Chondrocyte (in vitro differentiated cells): ENCODE measurements at regions not wholly inside any gene's neighbourhood (a gene's known extent, or its start where the extent isn't known, plus 50 kb on each side); places are given as distances from the start of the nearest gene placed in this dataset.

Experiments used
- DNase-seq: peaks from one replicate; pipeline ENCODE4 v3.0.0; 2021; ENCODE audit warnings: mixed read lengths, low spot score
- H3K27ac Mint-ChIP-seq: one replicate; pipeline ENCODE4 v1.8.0; 2021; ENCODE audit warnings: mild to moderate bottlenecking, moderate library complexity, mixed read lengths; ENCODE audit not compliant: unreplicated experiment
- H3K27me3 Mint-ChIP-seq: 2 replicates; pipeline ENCODE4 v1.8.0; 2021; ENCODE audit warnings: low read depth, mixed read lengths
- H3K36me3 Mint-ChIP-seq: 2 replicates; pipeline ENCODE4 v1.8.0; 2021; ENCODE audit warnings: low read depth, mixed read lengths
- H3K4me1 Mint-ChIP-seq: 2 replicates; pipeline ENCODE4 v1.8.0; 2021; ENCODE audit warnings: low read depth, mild to moderate bottlenecking, mixed read lengths
- H3K4me3 Mint-ChIP-seq: one replicate; pipeline ENCODE4 v1.8.0; 2021; ENCODE audit warnings: mild to moderate bottlenecking, moderate library complexity, mixed read lengths; ENCODE audit not compliant: unreplicated experiment
- H3K9me3 Mint-ChIP-seq: 2 replicates; pipeline ENCODE4 v1.8.0; 2021; ENCODE audit warnings: low read depth, mixed read lengths
- CTCF ChIP-seq: fragments of 200-600 bp; sonication (generic); IDR thresholded peaks from 2 replicates; pipeline ENCODE4 v1.5.0; 2021; ENCODE audit warnings: antibody characterized with exemption, mild to moderate bottlenecking, moderate library complexity

- Mint-ChIP-seq H3K27ac (no peak overlapping the region), H3K4me1 (no peaks in the 10 kb centered on the region), H3K4me3 (no peak overlapping the region), H3K36me3 (no peaks in the 10 kb centered on the region), H3K9me3 (no peaks in the 10 kb centered on the region), H3K27me3 (peaks cover 29% of the 10 kb centered on the region)
- no peak for DNase-seq
- no peak for TF ChIP-seq CTCF
These were observed 413.0 kb downstream of the VRK1 start for GRCh38 chr14:97210202-97210601.

GRCh38 chr14:97212399-97212798 lies 415.2 kb downstream of the VRK1 start:
- Mint-ChIP-seq H3K4me3 (no peak overlapping the region), H3K36me3 (no peaks in the 10 kb centered on the region), H3K4me1 (no peaks in the 10 kb centered on the region), H3K9me3 (no peaks in the 10 kb centered on the region), H3K27ac (no peak overlapping the region), H3K27me3 (peaks cover 36% of the 10 kb centered on the region)
- TF ChIP-seq CTCF = no peak
- no peak for DNase-seq

- Mint-ChIP-seq H3K9me3 (no peaks in the 10 kb centered on the region), H3K27me3 (peaks cover 45% of the 10 kb centered on the region), H3K27ac (no peak overlapping the region), H3K4me1 (no peaks in the 10 kb centered on the region), H3K36me3 (no peaks in the 10 kb centered on the region), H3K4me3 (no peak overlapping the region)
- no peak for TF ChIP-seq CTCF
- no peak for DNase-seq
These were observed 416.5 kb downstream of the VRK1 start for GRCh38 chr14:97213720-97214119.

GRCh38 chr14:97215263-97215969 lies 418.2 kb downstream of the VRK1 start:
- Mint-ChIP-seq H3K27ac (no peak overlapping the region), H3K4me1 (peaks cover 4% of the 10 kb centered on the region), H3K9me3 (no peaks in the 10 kb centered on the region), H3K4me3 (no peak overlapping the region), H3K27me3 (peaks cover 48% of the 10 kb centered on the region), H3K36me3 (no peaks in the 10 kb centered on the region)
- no peak for DNase-seq
- TF ChIP-seq CTCF = no peak

GRCh38 chr14:97217111-97217885 lies 420.1 kb downstream of the VRK1 start:
- Mint-ChIP-seq H3K27me3 (peaks cover 46% of the 10 kb centered on the region), H3K36me3 (no peaks in the 10 kb centered on the region), H3K27ac (no peak overlapping the region), H3K4me3 (no peak overlapping the region), H3K4me1 (peaks cover 4% of the 10 kb centered on the region), H3K9me3 (no peaks in the 10 kb centered on the region)
- DNase-seq = no peak
- no peak for TF ChIP-seq CTCF
